Memory B cell (primary cell): ENCODE measurements at regions not wholly inside any gene's neighbourhood (a gene's known extent, or its start where the extent isn't known, plus 50 kb on each side); places are given as distances from the start of the nearest gene placed in this dataset.
"Not testable (repeated sequence)": the region's sequence is repeated elsewhere in the genome, so short reads cannot be mapped to it uniquely, and the experiment has no call there.

Experiments
- ATAC-seq: fragments of 150-1000 bp; cut with Tn5 transposase; 2 replicates; pipeline ENCODE4 v1.10.0; 2021; ENCODE audit warnings: low read depth, mild to moderate bottlenecking, moderate library complexity
- DNase-seq, 2 donors: peaks; one replicate each; pipeline ENCODE4 v3.0.0; 2022; ENCODE audit warnings: low spot score in 2 of 2
- H3K27ac Mint-ChIP-seq: one replicate; pipeline ENCODE4 v1.8.0; 2022; ENCODE audit warnings: mild to moderate bottlenecking, moderate library complexity, mixed read lengths
- H3K27me3 Mint-ChIP-seq: one replicate; pipeline ENCODE4 v1.8.0; 2022; ENCODE audit warnings: mixed read lengths
- H3K36me3 Mint-ChIP-seq: one replicate; pipeline ENCODE4 v1.8.0; 2022; ENCODE audit warnings: mild to moderate bottlenecking, mixed read lengths
- H3K4me1 Mint-ChIP-seq: one replicate; pipeline ENCODE4 v1.8.0; 2022; ENCODE audit warnings: mixed read lengths
- H3K4me3 Mint-ChIP-seq: one replicate; pipeline ENCODE4 v1.8.0; 2022; ENCODE audit warnings: mild to moderate bottlenecking, moderate library complexity, mixed read lengths
- H3K9me3 Mint-ChIP-seq: one replicate; pipeline ENCODE4 v1.8.0; 2022; ENCODE audit warnings: mixed read lengths

- ATAC-seq (peak; percentile 5), DNase-seq (no peak)
- Mint-ChIP-seq H3K9me3 (peaks cover 7% of the 10 kb centered on the region), H3K27ac (no peak overlapping the region), H3K4me3 (peak overlapping the region; percentile 61), H3K4me1 (peaks cover 39% of the 10 kb centered on the region), H3K27me3 (no peaks in the 10 kb centered on the region), H3K36me3 (peaks cover 46% of the 10 kb centered on the region)
Measured at GRCh38 chr12:124479680-124480468, 87.5 kb downstream of the NCOR2 start.

GRCh38 chr12:124478985-124479645, 88.3 kb downstream of the NCOR2 start:
- Mint-ChIP-seq H3K4me1 (peaks cover 33% of the 10 kb centered on the region), H3K9me3 (peaks cover 5% of the 10 kb centered on the region), H3K4me3 (no peak overlapping the region), H3K27ac (peak overlapping the region; percentile 10), H3K36me3 (peaks cover 43% of the 10 kb centered on the region), H3K27me3 (no peaks in the 10 kb centered on the region)
- ATAC-seq (no peak), DNase-seq (no peak)

- Mint-ChIP-seq H3K27ac (peak overlapping the region; percentile 10), H3K36me3 (peaks cover 46% of the 10 kb centered on the region), H3K9me3 (peaks cover 7% of the 10 kb centered on the region), H3K4me3 (peak overlapping the region; percentile 1), H3K4me1 (peaks cover 35% of the 10 kb centered on the region), H3K27me3 (no peaks in the 10 kb centered on the region)
- ATAC-seq: no peak
- DNase-seq: no peak
Measured at GRCh38 chr12:124478416-124478815, 89.0 kb downstream of the NCOR2 start.

DNA sequence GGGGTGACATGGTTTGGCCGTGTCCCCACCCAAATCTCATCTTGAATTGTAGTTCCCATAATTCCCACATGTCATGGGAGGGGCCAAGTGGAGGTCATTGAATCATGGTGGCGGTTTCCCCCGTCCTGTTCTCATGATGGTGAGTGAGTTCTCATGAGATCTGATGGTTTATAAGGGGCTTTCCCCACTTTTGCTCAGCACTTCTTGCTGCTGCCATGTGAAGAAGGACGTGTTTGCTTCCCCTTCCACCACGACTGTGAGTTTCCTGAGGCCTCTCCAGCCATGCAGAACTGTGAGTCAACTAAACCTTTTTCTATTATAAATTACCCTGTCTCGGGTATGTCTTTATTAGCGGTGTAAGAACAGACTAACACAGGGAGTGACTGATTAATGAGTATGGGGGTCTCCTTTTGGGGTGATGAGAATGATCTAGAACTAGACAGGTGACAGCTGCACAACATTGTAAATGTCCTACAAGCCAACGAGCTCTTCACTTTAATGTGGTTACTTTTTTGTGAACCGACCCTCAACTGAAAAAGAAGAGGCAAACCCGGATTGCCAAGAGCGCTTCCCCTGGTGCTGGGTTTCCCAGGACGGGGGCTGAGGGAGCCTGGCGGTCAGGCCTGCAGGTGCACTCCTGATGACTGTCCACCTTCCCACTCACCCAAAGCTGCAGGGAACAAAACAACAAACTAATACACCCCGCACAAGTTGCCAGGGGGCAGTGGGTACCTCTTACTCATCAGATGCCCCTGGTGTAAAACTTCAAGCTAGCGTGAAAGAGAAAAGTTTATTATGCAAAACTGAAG, 90.1 kb downstream of the NCOR2 start:
- Mint-ChIP-seq H3K4me3 (no peak overlapping the region), H3K27ac (peak overlapping the region; percentile 92), H3K27me3 (no peaks in the 10 kb centered on the region), H3K4me1 (peaks cover 34% of the 10 kb centered on the region), H3K9me3 (peaks cover 7% of the 10 kb centered on the region), H3K36me3 (peaks cover 52% of the 10 kb centered on the region)
- ATAC-seq (peak; percentile 67), DNase-seq (peak in 1 of 2 donors; percentile 43)

- Mint-ChIP-seq H3K4me3 (no peak overlapping the region), H3K36me3 (peaks cover 52% of the 10 kb centered on the region)
Measured at GRCh38 chr12:124476011-124476400, 91.4 kb downstream of the NCOR2 start.

GRCh38 chr12:124475295-124476010, 92.0 kb downstream of the NCOR2 start:
- H3K27ac Mint-ChIP-seq: no peak overlapping the region
- peaks cover 23% of the 10 kb centered on the region for H3K4me1 Mint-ChIP-seq
- peaks cover 51% of the 10 kb centered on the region for H3K36me3 Mint-ChIP-seq
- H3K9me3 Mint-ChIP-seq: peaks cover 5% of the 10 kb centered on the region
- H3K27me3 Mint-ChIP-seq: no peaks in the 10 kb centered on the region
- ATAC-seq (no peak), DNase-seq (no peak)
- H3K4me3 Mint-ChIP-seq: no peak overlapping the region

More at GRCh38 chr12:124476011-124476400, 91.4 kb downstream of the NCOR2 start:
- Mint-ChIP-seq H3K9me3 (peaks cover 5% of the 10 kb centered on the region), H3K4me1 (peaks cover 27% of the 10 kb centered on the region), H3K27me3 (no peaks in the 10 kb centered on the region), H3K27ac (no peak overlapping the region)
- ATAC-seq (no peak), DNase-seq (no peak)

- no peak for ATAC-seq
- no peak overlapping the region for H3K27ac Mint-ChIP-seq
- no peaks in the 10 kb centered on the region for H3K27me3 Mint-ChIP-seq
- H3K36me3 Mint-ChIP-seq: peaks cover 55% of the 10 kb centered on the region
- H3K4me1 Mint-ChIP-seq: peaks cover 25% of the 10 kb centered on the region
- DNase-seq: no peak
- H3K4me3 Mint-ChIP-seq: no peak overlapping the region
- peaks cover 5% of the 10 kb centered on the region for H3K9me3 Mint-ChIP-seq
Measured at GRCh38 chr12:124474709-124475108, 92.7 kb downstream of the NCOR2 start.

DNA sequence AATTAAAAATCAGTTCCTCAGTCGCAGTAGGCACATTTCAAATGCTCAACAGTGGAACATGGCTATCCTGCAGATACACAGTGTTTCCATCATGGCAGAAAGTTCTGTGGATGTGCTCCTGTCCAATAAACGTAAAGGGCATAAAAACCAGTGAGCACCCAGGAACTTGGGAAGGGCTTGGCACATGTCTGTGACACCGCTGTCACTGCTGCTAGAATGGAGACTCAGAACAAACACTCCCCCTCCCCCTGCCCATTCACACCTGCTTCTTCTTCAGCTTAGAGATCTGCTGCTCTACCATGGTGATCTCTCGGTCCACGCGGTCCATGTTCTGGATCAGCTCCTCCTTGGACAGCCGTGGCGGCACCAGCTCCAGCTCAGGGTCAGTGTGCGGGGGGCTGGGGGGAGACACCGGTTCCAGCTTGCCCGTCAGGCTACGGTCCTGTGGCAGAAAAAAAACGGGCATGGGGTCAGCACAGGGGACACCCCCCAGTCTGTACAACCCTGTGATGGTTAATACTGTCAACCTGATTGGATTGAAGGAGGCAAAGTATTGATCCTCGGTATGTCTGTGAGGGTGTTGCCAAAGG, 94.6 kb downstream of the NCOR2 start:
- H3K36me3 Mint-ChIP-seq: peaks cover 49% of the 10 kb centered on the region
- ATAC-seq (no peak), DNase-seq (no peak)
- no peak overlapping the region for H3K4me3 Mint-ChIP-seq
- peaks cover 27% of the 10 kb centered on the region for H3K4me1 Mint-ChIP-seq
- no peak overlapping the region for H3K27ac Mint-ChIP-seq
- no peaks in the 10 kb centered on the region for H3K27me3 Mint-ChIP-seq
- peaks cover 2% of the 10 kb centered on the region for H3K9me3 Mint-ChIP-seq

GRCh38 chr12:124471828-124472227, 95.6 kb downstream of the NCOR2 start:
- Mint-ChIP-seq H3K4me1 (peaks cover 33% of the 10 kb centered on the region), H3K36me3 (peaks cover 44% of the 10 kb centered on the region), H3K27me3 (no peaks in the 10 kb centered on the region), H3K27ac (no peak overlapping the region), H3K4me3 (no peak overlapping the region), H3K9me3 (peaks cover 5% of the 10 kb centered on the region)
- ATAC-seq (no peak), DNase-seq (no peak)

DNA sequence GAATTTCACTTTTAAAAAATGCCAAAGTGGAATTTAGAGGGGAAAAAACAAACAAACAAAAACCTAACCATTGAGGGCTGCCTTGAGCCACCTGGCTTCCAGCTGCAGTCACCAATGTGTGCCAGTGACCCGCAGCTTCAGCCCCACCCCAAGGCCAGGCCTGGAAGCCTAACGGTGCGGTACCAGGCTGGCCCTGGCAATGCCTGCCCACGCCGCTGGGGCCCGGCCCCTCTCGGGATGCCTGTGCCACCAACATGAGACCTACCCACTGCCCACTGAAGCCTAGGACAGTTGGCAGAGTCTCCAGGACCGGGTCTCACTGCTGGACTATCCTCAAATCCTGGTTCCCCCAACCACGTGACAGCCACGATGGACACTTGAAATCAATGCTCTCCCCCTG, 96.6 kb downstream of the NCOR2 start:
- DNase-seq: no peak
- ATAC-seq: no peak
- Mint-ChIP-seq H3K36me3 (peaks cover 43% of the 10 kb centered on the region), H3K27ac (no peak overlapping the region), H3K4me3 (no peak overlapping the region), H3K9me3 (peaks cover 5% of the 10 kb centered on the region), H3K27me3 (no peaks in the 10 kb centered on the region), H3K4me1 (peaks cover 41% of the 10 kb centered on the region)

DNA sequence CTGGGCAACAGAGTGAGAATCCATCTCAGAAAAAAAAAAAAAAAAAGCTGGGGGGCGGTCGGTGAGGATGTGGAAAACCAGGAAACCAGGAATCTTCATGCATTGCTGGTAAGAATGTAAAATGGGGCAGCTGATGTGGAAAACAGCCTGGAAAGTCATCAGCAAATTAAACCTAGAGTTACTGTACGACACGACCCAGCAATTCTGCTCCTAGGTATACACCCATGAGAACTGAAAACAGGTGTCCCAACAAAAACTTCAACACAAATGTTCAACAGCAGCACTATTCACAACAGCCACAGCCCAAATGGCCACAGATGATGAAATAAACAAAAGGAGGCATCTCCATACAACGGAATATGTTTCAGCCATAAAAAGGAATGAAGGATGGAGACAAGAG, 97.3 kb downstream of the NCOR2 start:
- DNase-seq: no peak
- Mint-ChIP-seq H3K27me3 (no peaks in the 10 kb centered on the region), H3K4me1 (peaks cover 43% of the 10 kb centered on the region)

GRCh38 chr12:124469193-124469888, 98.1 kb downstream of the NCOR2 start:
- ATAC-seq (no peak), DNase-seq (no peak)
- Mint-ChIP-seq H3K36me3 (peaks cover 49% of the 10 kb centered on the region), H3K27me3 (no peaks in the 10 kb centered on the region), H3K4me1 (peaks cover 51% of the 10 kb centered on the region), H3K4me3 (no peak overlapping the region), H3K9me3 (peaks cover 5% of the 10 kb centered on the region), H3K27ac (peak overlapping the region; percentile 94)

More for the DNA sequence above, 97.3 kb downstream of the NCOR2 start:
- Mint-ChIP-seq H3K4me3 (no peak overlapping the region), H3K9me3 (peaks cover 5% of the 10 kb centered on the region), H3K36me3 (peaks cover 43% of the 10 kb centered on the region), H3K27ac (no peak overlapping the region)
- ATAC-seq: no peak

DNA sequence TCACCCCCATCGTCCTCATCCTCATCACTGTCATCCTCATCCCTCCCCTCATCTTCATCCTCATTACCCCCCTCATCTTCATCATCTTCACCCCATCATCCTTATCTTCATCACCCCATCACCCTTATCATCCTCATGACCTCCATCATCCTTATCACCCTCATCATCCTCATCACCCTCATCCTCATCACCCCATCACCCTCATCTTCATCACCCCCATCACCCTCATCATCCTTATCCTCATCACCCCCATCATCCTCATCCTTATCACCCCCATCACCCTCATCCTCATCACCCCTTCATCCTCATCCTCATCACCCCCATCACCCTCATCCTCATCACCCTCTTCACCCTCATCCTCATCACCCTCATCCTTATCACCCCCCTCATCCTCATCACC, 99.9 kb downstream of the NCOR2 start:
- not testable (repeated sequence) for ATAC-seq, H3K9me3 Mint-ChIP-seq, H3K27me3 Mint-ChIP-seq, DNase-seq
- H3K4me3 Mint-ChIP-seq: peak overlapping the region; percentile 56
- H3K4me1 Mint-ChIP-seq: peaks cover 54% of the 10 kb centered on the region
- peaks cover 38% of the 10 kb centered on the region for H3K36me3 Mint-ChIP-seq
- peak overlapping the region; percentile 94 for H3K27ac Mint-ChIP-seq
